Fibroblast of pulmonary artery (primary cell): ENCODE measurements at regions not wholly inside any gene's neighbourhood (a gene's known extent, or its start where the extent isn't known, plus 50 kb on each side); places are given as distances from the start of the nearest gene placed in this dataset.

ENCODE experiments used
- DNase-seq: peaks from one replicate; pipeline ENCODE4 v3.0.0-alpha.2; 2010; ENCODE audit warnings: low read depth
- H3K4me3 ChIP-seq: replicated peaks from 2 replicates; pipeline ENCODE4 v1.5.1; 2011; ENCODE audit warnings: low read depth, mild to moderate bottlenecking, control low read depth, low read length, moderate library complexity
- CTCF ChIP-seq: IDR thresholded peaks from 2 replicates; pipeline ENCODE4 v1.5.1; 2011; ENCODE audit warnings: mild to moderate bottlenecking, control low read depth, low read length, inconsistent platforms; ENCODE audit errors: missing control alignments

DNA sequence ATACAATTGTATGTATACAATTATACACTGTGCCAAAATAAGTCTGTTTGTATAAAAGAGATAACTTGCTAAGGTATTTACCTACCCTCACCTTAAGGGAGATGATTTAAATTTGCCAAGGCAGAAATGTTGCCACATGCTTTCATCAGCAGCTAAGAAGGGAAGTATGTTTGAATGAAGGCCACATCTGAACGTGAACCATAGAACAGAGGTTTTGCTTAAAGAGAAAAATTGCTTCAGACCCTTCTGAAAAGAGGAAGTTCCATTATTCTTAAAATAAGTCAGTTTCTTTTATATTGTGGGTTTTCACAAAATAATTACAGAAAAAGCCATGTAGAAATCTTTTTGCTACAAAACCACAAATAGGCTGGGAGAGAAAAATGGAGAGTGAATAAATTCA lies 621.5 kb upstream of the HTR2C start:
- DNase-seq: no peak
- no peak overlapping the region for H3K4me3 ChIP-seq
- TF ChIP-seq CTCF: no peak

DNA sequence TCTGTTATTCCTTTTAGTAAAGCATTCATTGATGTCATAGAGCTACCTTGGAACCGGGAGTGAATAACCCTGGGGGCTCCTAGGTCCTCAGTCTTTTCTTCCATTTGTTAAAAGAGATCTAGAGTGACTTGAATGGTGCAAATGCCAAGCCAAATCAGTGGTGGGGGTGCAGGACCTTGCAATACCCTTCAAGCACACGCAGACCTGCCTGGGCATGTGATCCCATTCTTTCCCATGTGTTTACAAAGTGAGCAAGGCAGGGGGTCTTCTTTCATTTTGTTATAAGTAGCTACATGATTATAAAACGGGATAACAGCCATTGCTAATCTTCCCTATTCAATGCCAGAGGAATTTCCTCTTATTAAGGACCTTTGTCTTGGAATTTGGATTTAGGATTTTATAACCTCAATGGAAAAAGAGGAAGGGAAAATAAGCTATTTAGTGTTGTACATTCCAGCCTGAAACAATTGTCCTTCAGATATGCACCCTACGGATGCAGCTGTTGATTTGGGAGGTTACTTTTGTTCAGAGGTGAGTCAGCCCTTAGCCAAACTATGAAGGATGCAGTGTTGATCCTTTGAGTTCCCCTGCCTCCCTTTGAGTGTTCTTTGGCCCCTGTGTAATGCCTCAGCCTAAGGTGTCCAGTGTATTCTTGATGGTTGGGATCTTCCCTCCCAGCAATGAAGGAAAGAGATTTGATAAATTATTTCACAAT lies 623.8 kb upstream of the HTR2C start:
- no peak for TF ChIP-seq CTCF
- H3K4me3 ChIP-seq: no peak overlapping the region
- no peak for DNase-seq

- TF ChIP-seq CTCF: no peak
- no peak overlapping the region for H3K4me3 ChIP-seq
- no peak for DNase-seq
Measured at GRCh38 chrX:113956936-113957335, 627.0 kb upstream of the HTR2C start.

DNA sequence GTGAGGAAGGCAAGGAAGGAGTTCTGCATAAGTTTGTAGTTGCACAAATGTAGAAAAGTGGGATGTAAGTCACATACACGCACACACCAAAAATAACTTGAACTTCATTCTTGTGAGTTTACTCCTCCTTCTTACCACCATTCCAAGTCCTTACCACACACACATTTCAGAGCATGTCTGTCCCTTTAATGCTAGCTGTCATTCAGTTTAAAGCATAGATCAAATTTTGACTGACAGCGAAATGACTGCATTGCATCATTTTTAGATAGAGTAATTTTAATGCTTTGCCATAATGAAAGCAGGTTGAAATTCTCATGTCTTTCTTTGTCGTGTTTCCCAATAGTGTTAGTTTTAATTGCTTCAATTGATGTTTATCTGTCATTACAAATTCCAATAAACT lies 629.6 kb upstream of the HTR2C start:
- no peak for DNase-seq
- TF ChIP-seq CTCF: no peak
- no peak overlapping the region for H3K4me3 ChIP-seq

DNA sequence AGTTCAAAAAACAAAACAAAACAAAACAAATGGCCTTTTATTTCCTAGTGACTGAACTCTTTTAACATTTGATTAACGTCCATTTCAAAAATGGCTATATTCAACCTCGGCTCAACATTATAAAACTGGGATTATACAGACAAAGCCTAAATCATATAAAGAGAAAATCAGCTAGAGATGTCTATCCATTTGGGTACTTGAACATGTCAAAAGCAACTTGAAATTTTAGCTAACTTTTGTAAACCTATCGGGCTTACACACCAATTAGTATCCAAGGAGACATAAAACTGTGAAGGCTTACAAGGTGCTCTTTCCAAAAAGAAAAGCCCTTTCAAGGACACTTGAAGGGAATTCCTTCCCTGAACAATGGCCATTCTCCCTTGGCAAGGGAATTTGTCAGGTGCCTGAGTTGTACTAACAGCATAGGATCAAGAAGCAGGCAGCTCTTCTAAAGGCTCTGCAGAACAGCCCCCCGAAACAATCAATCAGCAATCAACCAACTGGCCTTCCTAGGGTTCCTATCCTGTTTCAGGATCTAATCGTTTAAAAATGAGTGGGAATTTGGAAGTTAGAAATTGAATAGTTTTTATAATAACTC lies 633.7 kb upstream of the HTR2C start:
- TF ChIP-seq CTCF: no peak
- H3K4me3 ChIP-seq: no peak overlapping the region
- no peak for DNase-seq

DNA sequence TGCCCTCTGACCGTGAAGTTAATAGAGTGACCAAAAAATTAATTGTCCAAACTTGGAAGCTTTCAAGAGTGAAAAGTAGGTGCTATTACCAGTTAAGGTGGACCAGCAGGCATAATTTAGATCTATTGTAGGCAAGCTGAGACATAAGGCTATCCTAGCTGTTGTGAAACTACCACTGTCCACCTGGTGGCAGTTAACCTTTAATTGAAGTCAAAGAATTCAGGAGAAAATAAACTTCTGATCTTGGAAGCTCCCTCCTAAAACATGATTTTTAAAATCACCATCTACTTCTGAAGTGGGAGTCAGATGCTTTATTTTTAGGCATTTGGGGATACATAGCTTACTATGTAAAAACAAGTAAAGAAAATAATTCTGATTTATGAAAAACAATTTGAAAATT lies 636.3 kb upstream of the HTR2C start:
- no peak overlapping the region for H3K4me3 ChIP-seq
- no peak for TF ChIP-seq CTCF
- no peak for DNase-seq

- DNase-seq: no peak
- TF ChIP-seq CTCF: no peak
- H3K4me3 ChIP-seq: no peak overlapping the region
Measured at GRCh38 chrX:113935518-113935917, 648.4 kb upstream of the HTR2C start.
